Epithelial cell of esophagus (primary cell): ENCODE measurements at regions not wholly inside any gene's neighbourhood (a gene's known extent, or its start where the extent isn't known, plus 50 kb on each side); places are given as distances from the start of the nearest gene placed in this dataset.
A peak's percentile ranks its signal among the peaks of the same experiment; 100 is the strongest.

ENCODE experiments used
- DNase-seq: peaks from one replicate; pipeline ENCODE4 v3.0.0; 2010; ENCODE audit warnings: low read depth
- H3K4me3 ChIP-seq: 2 replicates; pipeline ENCODE4 v1.5.1; 2011; ENCODE audit warnings: mild to moderate bottlenecking, low read length, control low read depth
- CTCF ChIP-seq: IDR thresholded peaks from 2 replicates; pipeline ENCODE4 v1.5.1; 2011; ENCODE audit warnings: low read depth, mild to moderate bottlenecking, low read length, control low read depth, inconsistent platforms; ENCODE audit not compliant: insufficient read depth; ENCODE audit errors: missing control alignments

DNA sequence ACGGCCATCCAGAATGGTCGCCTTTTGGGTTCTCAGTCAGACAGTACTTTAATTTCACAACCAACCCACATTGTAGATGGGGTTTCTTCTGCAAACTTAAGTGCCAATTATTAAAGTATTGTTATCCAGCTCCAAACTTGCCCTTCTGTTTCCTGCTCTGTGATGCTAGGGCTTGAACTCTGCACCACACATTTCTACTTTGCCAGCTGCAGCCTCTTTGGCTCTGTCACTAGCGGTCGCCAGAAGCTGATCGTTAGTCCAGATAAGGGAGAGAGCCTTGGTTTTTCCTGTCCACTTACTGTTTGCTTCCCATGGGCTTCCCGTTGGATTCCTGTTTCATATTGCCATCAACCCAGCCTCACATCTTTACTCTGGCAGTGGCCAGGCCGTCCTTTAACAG lies 196.6 kb downstream of the ASB9 start:
- TF ChIP-seq CTCF, result no peak
- DNase-seq, result no peak
- no peak overlapping the region for H3K4me3 ChIP-seq

DNA sequence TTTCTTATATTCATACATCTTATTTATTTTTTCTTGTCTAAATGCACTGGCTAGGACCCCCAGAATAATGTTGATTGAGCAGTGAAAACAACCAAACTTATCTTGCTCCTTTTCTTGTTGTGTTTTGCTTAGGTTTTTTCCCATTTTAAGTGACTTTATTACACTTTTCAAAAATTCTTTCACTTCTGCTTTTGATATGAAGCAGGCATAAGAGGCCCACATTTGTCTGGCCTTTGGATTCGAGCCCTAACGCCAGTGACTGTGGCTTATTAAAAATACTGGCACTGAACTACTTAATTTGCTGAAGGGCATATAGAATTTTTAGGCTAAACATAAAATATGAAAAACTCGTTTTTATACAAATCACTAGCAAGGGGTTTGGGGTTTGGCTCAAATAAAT lies 197.0 kb downstream of the ASB9 start:
- H3K4me3 ChIP-seq, result no peak overlapping the region
- TF ChIP-seq CTCF, result no peak
- DNase-seq, result no peak

GRCh38 chrX:15072259-15072658 lies 197.6 kb downstream of the ASB9 start:
- no peak overlapping the region for H3K4me3 ChIP-seq
- no peak for DNase-seq
- no peak for TF ChIP-seq CTCF

DNA sequence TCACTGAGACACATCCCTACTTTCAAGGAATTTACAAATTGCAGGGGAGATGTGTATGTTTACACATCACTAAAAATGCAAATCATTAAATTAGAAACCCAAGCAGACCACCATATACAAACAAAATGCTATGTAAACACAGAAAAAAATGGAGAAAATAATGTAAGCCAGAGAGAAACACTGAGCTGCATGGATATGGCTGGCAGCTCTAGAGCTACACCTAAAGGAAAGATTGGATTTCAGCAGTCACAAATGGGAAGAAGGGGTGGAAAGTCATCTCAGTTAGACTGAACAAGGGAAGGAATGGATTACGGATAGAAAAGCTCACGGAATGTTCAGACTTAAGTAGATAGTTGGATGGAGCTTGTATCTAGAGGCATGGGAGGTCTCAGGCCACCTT lies 186.3 kb downstream of the MOSPD2 start:
- H3K4me3 ChIP-seq, result no peak overlapping the region
- peak; percentile 16 for TF ChIP-seq CTCF
- DNase-seq, result no peak

DNA sequence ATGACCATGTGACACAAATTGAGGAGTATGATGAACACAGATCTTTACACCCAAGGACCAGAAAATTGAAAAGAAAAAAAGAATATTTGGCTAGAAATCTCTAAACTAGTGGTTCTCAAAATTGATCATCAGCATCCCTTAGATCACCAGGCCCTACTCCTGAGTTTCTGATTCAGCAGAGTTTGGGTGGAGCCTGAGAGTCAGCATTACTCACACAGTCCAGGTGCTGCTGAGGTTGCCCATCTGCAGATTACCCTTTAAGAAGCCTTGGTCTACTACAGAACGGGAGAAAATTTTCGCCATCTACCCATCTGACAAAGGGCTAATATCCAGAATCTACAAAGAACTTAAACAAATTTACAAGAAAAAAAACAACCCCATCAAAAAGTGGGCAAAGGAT lies 182.8 kb downstream of the MOSPD2 start:
- no peak overlapping the region for H3K4me3 ChIP-seq
- TF ChIP-seq CTCF, result no peak
- peak; percentile 41 for DNase-seq

DNA sequence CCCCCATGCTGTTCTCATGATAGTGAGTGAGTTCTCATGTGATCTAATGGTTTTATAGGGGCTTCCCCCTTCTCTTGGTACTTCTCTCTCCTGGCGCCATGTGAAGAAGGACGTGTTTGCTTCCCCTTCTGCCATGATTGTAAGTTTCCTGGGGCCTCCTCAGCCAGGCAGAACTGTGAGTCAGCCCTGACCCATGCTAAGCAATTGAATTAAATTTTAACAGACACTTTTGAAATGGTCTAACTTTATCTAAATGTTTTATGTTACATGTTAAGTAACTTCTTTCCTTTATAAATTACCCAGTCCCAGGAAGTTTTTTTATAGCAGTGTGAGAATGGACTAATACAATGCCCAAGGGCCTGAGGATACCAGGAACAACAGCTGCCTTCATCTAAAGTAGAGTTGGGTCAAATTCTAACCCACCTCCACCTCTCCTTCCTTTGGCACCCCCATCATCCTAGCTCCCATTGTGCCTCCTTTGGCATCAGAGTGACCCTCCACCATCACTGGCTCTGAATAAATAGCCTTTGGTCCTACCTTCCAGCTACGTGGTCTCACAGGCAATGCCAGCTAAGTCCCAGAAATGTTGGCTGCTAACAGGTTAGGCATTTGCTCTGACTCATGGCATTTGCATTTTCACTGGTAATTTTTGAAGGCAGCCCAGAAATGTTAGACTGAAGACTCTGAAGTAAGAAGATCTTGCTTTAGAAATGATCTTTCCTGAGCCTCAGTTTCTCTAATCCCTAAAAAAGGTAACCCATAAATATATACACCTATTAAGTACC lies 182.1 kb downstream of the MOSPD2 start:
- peak; percentile 7 for DNase-seq
- H3K4me3 ChIP-seq, result no peak overlapping the region
- no peak for TF ChIP-seq CTCF

DNA sequence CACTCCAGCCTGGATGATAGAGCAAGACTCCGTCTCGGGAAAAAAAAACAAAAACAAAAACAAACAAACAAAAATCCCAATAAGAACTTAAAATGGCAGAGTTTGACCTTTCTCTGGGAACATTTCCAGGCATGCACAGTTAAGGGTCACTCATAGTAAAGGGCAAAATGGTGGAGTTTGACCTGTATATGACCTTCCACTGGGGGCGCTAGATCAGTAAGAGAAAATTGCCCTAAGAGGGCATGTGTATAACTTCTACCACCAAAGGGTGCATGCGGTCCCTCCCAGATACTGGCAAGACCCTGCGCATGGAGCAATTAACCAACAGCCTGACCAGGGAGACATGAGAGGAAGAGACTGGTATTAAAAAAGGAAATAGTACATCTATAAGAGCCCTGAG lies 177.2 kb downstream of the MOSPD2 start:
- H3K4me3 ChIP-seq, result no peak overlapping the region
- no peak for DNase-seq
- TF ChIP-seq CTCF, result no peak
